NCI-H460 (cell line): ENCODE measurements at regions not wholly inside any gene's neighbourhood (a gene's known extent, or its start where the extent isn't known, plus 50 kb on each side); places are given as distances from the start of the nearest gene placed in this dataset.

Source experiments
- DNase-seq: peaks from one replicate; pipeline ENCODE4 v3.0.0-alpha.2; 2016; ENCODE audit warnings: low read depth; ENCODE audit errors: extremely low read depth

- DNase-seq = no peak
Observed at GRCh38 chr5:143671674-143672569, 140.0 kb upstream of the HMHB1 start.

- no peak for DNase-seq
Observed at GRCh38 chr5:143671021-143671420, 140.9 kb upstream of the HMHB1 start.

GRCh38 chr5:143665866-143666265 lies 146.1 kb upstream of the HMHB1 start:
- DNase-seq = no peak

- DNase-seq = no peak
Observed at GRCh38 chr5:143664623-143665022, 147.3 kb upstream of the HMHB1 start.

- DNase-seq = no peak
Observed at GRCh38 chr5:143663872-143664271, 148.1 kb upstream of the HMHB1 start.

GRCh38 chr5:143662020-143662419 lies 149.9 kb upstream of the HMHB1 start:
- no peak for DNase-seq

GRCh38 chr5:143660625-143661024 lies 151.3 kb upstream of the HMHB1 start:
- no peak for DNase-seq

GRCh38 chr5:143659599-143660238 lies 152.2 kb upstream of the HMHB1 start:
- no peak for DNase-seq

GRCh38 chr5:143658956-143659355 lies 153.0 kb upstream of the HMHB1 start:
- DNase-seq = no peak

- peak; percentile 15 for DNase-seq
Observed at GRCh38 chr5:143657647-143658285, 154.2 kb upstream of the HMHB1 start.

- DNase-seq = no peak
Observed at GRCh38 chr5:143653766-143654282, 158.1 kb upstream of the HMHB1 start.

GRCh38 chr5:143653256-143653655 lies 158.7 kb upstream of the HMHB1 start:
- no peak for DNase-seq

- no peak for DNase-seq
Observed at GRCh38 chr5:143652108-143652700, 159.8 kb upstream of the HMHB1 start.

GRCh38 chr5:143649937-143650621 lies 161.9 kb upstream of the HMHB1 start:
- DNase-seq = no peak

GRCh38 chr5:143648696-143649095 lies 163.3 kb upstream of the HMHB1 start:
- no peak for DNase-seq

GRCh38 chr5:143646961-143647360 lies 165.0 kb upstream of the HMHB1 start:
- no peak for DNase-seq

- no peak for DNase-seq
Observed at GRCh38 chr5:143645356-143645755, 166.6 kb upstream of the HMHB1 start.

GRCh38 chr5:143644727-143645126 lies 167.2 kb upstream of the HMHB1 start:
- DNase-seq = no peak

- no peak for DNase-seq
Observed at GRCh38 chr5:143642791-143643190, 169.2 kb upstream of the HMHB1 start.

GRCh38 chr5:143641549-143642355 lies 170.2 kb upstream of the HMHB1 start:
- DNase-seq = no peak
